Tibial nerve (tissue), 4 donors: ENCODE measurements at regions not wholly inside any gene's neighbourhood (a gene's known extent, or its start where the extent isn't known, plus 50 kb on each side); places are given as distances from the start of the nearest gene placed in this dataset.

Source experiments
- EP300 ChIP-seq, 2 donors: sonication (generic); formaldehyde crosslinking; IDR thresholded peaks; one replicate each; pipeline ENCODE4 v1.6.1; 2017; ENCODE audit warnings: antibody characterized with exemption in 2 of 2, mild to moderate bottlenecking in 1 of 2
- TF ChIP-seq, protein P1 (sequence below), 5 experiments: fragments of 200-600 bp in 3 of 5; fragments of 450-650 bp in 2 of 5; sonication (generic) in 3 of 5; IDR thresholded peaks; one replicate each; pipeline ENCODE4 v1.5.1; 2016 to 2019; ENCODE audit warnings: antibody characterized with exemption in 5 of 5, mild to moderate bottlenecking in 3 of 5, moderate library complexity in 2 of 5

DNA sequence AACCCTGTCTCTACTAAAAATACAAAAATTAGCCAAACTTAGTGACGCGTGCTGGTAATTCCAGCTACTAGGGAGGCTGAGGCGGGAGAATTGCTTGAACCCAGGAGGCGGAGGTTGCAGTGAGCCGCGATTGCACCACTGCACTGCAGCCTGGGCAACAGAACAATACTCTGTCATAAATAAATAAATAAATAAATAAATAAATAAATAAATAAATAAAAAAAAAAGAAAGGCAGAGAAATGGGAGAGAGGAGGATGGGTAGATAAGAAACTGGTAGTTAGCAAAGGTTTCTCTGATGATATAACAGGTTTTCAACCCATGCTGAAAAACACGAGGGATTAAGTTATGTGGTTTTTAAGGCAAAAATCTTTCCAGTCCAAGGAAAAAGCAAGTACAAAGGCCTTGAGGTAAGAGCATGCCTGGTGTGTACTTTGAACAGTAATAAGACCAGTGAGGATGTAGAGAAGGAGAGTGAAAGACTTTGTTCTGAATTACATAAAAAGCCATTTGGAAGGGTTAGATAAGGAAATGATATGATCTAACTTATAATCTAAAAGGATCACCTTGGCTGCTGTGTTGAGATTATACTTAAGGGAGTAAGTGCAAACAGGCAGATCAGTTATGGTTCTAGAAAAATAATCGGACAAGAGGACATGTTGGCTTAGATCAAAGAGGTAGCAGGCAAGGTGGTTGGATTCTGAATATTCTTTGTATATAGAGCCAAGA lies 159.3 kb downstream of the PTH2R start:
- TF ChIP-seq, protein P1, sequence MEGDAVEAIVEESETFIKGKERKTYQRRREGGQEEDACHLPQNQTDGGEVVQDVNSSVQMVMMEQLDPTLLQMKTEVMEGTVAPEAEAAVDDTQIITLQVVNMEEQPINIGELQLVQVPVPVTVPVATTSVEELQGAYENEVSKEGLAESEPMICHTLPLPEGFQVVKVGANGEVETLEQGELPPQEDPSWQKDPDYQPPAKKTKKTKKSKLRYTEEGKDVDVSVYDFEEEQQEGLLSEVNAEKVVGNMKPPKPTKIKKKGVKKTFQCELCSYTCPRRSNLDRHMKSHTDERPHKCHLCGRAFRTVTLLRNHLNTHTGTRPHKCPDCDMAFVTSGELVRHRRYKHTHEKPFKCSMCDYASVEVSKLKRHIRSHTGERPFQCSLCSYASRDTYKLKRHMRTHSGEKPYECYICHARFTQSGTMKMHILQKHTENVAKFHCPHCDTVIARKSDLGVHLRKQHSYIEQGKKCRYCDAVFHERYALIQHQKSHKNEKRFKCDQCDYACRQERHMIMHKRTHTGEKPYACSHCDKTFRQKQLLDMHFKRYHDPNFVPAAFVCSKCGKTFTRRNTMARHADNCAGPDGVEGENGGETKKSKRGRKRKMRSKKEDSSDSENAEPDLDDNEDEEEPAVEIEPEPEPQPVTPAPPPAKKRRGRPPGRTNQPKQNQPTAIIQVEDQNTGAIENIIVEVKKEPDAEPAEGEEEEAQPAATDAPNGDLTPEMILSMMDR (IDR thresholded peaks at IDR 0.05), result no peak
- TF ChIP-seq EP300 (IDR thresholded peaks at IDR 0.05), result no peak
